Neuron (in vitro differentiated cells): ENCODE measurements at regions not wholly inside any gene's neighbourhood (a gene's known extent, or its start where the extent isn't known, plus 50 kb on each side); places are given as distances from the start of the nearest gene placed in this dataset.

Experiments used
- H2AFZ ChIP-seq: one replicate; pipeline ENCODE4 v1.6.1; 2013; ENCODE audit warnings: low read depth, mild to moderate bottlenecking, inconsistent platforms, low read length, moderate library complexity
- H3K27me3 ChIP-seq: one replicate; pipeline ENCODE4 v1.6.1; 2013; ENCODE audit warnings: low read length; ENCODE audit not compliant: insufficient read depth
- H3K36me3 ChIP-seq: one replicate; pipeline ENCODE4 v1.6.1; 2013; ENCODE audit warnings: low read length; ENCODE audit not compliant: insufficient read depth
- H3K4me1 ChIP-seq: one replicate; pipeline ENCODE4 v1.6.1; 2013; ENCODE audit warnings: low read length; ENCODE audit not compliant: insufficient read depth
- H3K4me3 ChIP-seq: 2 replicates; pipeline ENCODE4 v1.5.1; 2013; ENCODE audit warnings: mild to moderate bottlenecking, low read length, moderate library complexity
- H3K9me3 ChIP-seq: one replicate; pipeline ENCODE4 v1.6.1; 2013; ENCODE audit warnings: low read length

- no peaks in the 10 kb centered on the region for H3K36me3 ChIP-seq
Observed at GRCh38 chr7:112615701-112616100, 134.9 kb downstream of the LSMEM1 start.

GRCh38 chr7:112616295-112616694, 135.5 kb downstream of the LSMEM1 start:
- Histone ChIP-seq H2AFZ (no peak overlapping the region), H3K36me3 (no peaks in the 10 kb centered on the region), H3K4me1 (no peaks in the 10 kb centered on the region), H3K4me3 (no peak overlapping the region), H3K27me3 (no peaks in the 10 kb centered on the region), H3K9me3 (no peaks in the 10 kb centered on the region)

More at GRCh38 chr7:112615701-112616100, 134.9 kb downstream of the LSMEM1 start:
- Histone ChIP-seq H3K4me3 (no peak overlapping the region), H3K9me3 (no peaks in the 10 kb centered on the region), H3K4me1 (no peaks in the 10 kb centered on the region), H2AFZ (no peak overlapping the region), H3K27me3 (no peaks in the 10 kb centered on the region)

GRCh38 chr7:112619343-112619742, 138.6 kb downstream of the LSMEM1 start:
- Histone ChIP-seq H3K9me3 (no peaks in the 10 kb centered on the region), H3K4me3 (no peak overlapping the region), H3K4me1 (no peaks in the 10 kb centered on the region), H3K27me3 (no peaks in the 10 kb centered on the region), H2AFZ (no peak overlapping the region), H3K36me3 (no peaks in the 10 kb centered on the region)

- H3K27me3 ChIP-seq = no peaks in the 10 kb centered on the region
- H3K9me3 ChIP-seq = no peaks in the 10 kb centered on the region
- no peak overlapping the region for H3K4me3 ChIP-seq
- no peaks in the 10 kb centered on the region for H3K36me3 ChIP-seq
- no peaks in the 10 kb centered on the region for H3K4me1 ChIP-seq
- H2AFZ ChIP-seq = no peak overlapping the region
Observed at GRCh38 chr7:112622159-112622715, 141.4 kb downstream of the LSMEM1 start.

GRCh38 chr7:112624416-112624815, 143.6 kb downstream of the LSMEM1 start:
- Histone ChIP-seq H3K4me1 (no peaks in the 10 kb centered on the region), H2AFZ (no peak overlapping the region), H3K4me3 (no peak overlapping the region), H3K27me3 (no peaks in the 10 kb centered on the region), H3K9me3 (no peaks in the 10 kb centered on the region), H3K36me3 (no peaks in the 10 kb centered on the region)

- H3K36me3 ChIP-seq = no peaks in the 10 kb centered on the region
- H3K9me3 ChIP-seq = no peaks in the 10 kb centered on the region
- H2AFZ ChIP-seq = no peak overlapping the region
- no peak overlapping the region for H3K4me3 ChIP-seq
- no peaks in the 10 kb centered on the region for H3K27me3 ChIP-seq
- no peaks in the 10 kb centered on the region for H3K4me1 ChIP-seq
Observed at GRCh38 chr7:112630565-112630964, 149.8 kb downstream of the LSMEM1 start.

GRCh38 chr7:112634107-112634506, 153.3 kb downstream of the LSMEM1 start:
- H3K9me3 ChIP-seq = no peaks in the 10 kb centered on the region
- no peak overlapping the region for H3K4me3 ChIP-seq
- H2AFZ ChIP-seq = no peak overlapping the region
- no peaks in the 10 kb centered on the region for H3K4me1 ChIP-seq
- no peaks in the 10 kb centered on the region for H3K27me3 ChIP-seq
- H3K36me3 ChIP-seq = no peaks in the 10 kb centered on the region

- Histone ChIP-seq H3K27me3 (no peaks in the 10 kb centered on the region), H3K4me1 (no peaks in the 10 kb centered on the region), H3K9me3 (no peaks in the 10 kb centered on the region), H3K36me3 (no peaks in the 10 kb centered on the region), H3K4me3 (no peak overlapping the region), H2AFZ (no peak overlapping the region)
Observed at GRCh38 chr7:112635742-112636141, 154.5 kb downstream of the TMEM168 start.

- Histone ChIP-seq H3K27me3 (no peaks in the 10 kb centered on the region), H3K9me3 (no peaks in the 10 kb centered on the region), H3K4me3 (no peak overlapping the region), H3K4me1 (no peaks in the 10 kb centered on the region), H3K36me3 (no peaks in the 10 kb centered on the region), H2AFZ (no peak overlapping the region)
Observed at GRCh38 chr7:112638675-112639400, 151.4 kb downstream of the TMEM168 start.

GRCh38 chr7:112640685-112641084, 149.5 kb downstream of the TMEM168 start:
- Histone ChIP-seq H2AFZ (no peak overlapping the region), H3K27me3 (no peaks in the 10 kb centered on the region), H3K36me3 (no peaks in the 10 kb centered on the region), H3K4me1 (no peaks in the 10 kb centered on the region), H3K4me3 (no peak overlapping the region), H3K9me3 (no peaks in the 10 kb centered on the region)

GRCh38 chr7:112646783-112647182, 143.4 kb downstream of the TMEM168 start:
- Histone ChIP-seq H3K9me3 (no peaks in the 10 kb centered on the region), H3K36me3 (no peaks in the 10 kb centered on the region), H3K4me1 (no peaks in the 10 kb centered on the region), H3K27me3 (no peaks in the 10 kb centered on the region), H2AFZ (no peak overlapping the region), H3K4me3 (no peak overlapping the region)

- Histone ChIP-seq H3K9me3 (no peaks in the 10 kb centered on the region), H3K4me3 (no peak overlapping the region), H3K27me3 (no peaks in the 10 kb centered on the region), H3K4me1 (no peaks in the 10 kb centered on the region), H2AFZ (no peak overlapping the region), H3K36me3 (no peaks in the 10 kb centered on the region)
Observed at GRCh38 chr7:112648781-112649180, 141.4 kb downstream of the TMEM168 start.

- Histone ChIP-seq H3K4me1 (no peaks in the 10 kb centered on the region), H2AFZ (no peak overlapping the region), H3K27me3 (no peaks in the 10 kb centered on the region), H3K9me3 (no peaks in the 10 kb centered on the region), H3K4me3 (no peak overlapping the region), H3K36me3 (no peaks in the 10 kb centered on the region)
Observed at GRCh38 chr7:112649560-112649959, 140.6 kb downstream of the TMEM168 start.
